ENCODE measurements at regions not wholly inside any gene's neighbourhood (a gene's known extent, or its start where the extent isn't known, plus 50 kb on each side); places are given as distances from the start of the nearest gene placed in this dataset.

GRCh38 chr12:87815771-87816585, 213.2 kb downstream of the C12orf50 start:
- Histone ChIP-seq H3K4me2 (ENCODE audit: low read length) (no peak overlapping the region), H3K9ac (ENCODE audit: low read length) (no peak overlapping the region), H3K9me3 (ENCODE audit: low read length) (no peaks in the 10 kb centered on the region), H3K27me3 (ENCODE audit: insufficient read depth, low read depth, low read length) (no peaks in the 10 kb centered on the region), H3K79me2 (replicated peaks; ENCODE audit: insufficient read depth, low read length) (no peaks in the 10 kb centered on the region), H3K36me3 (ENCODE audit: insufficient read depth, low read length) (no peaks in the 10 kb centered on the region), H4K20me1 (ENCODE audit: insufficient read depth) (no peaks in the 10 kb centered on the region), H3K27ac (ENCODE audit: low read length) (no peak overlapping the region), H2AFZ (ENCODE audit: low read depth, low read length) (no peak overlapping the region), H3K4me3 (ENCODE audit: low read length) (no peak overlapping the region), H3F3A (ENCODE audit: insufficient read depth, low read length, poor library complexity, severe bottlenecking) (no peaks in the 10 kb centered on the region), H3K9me2 (ENCODE audit: insufficient read depth, low read length) (no peaks in the 10 kb centered on the region)
- TF ChIP-seq EZH2 (IDR thresholded peaks at IDR 0.05; ENCODE audit: borderline replicate concordance, insufficient read depth, low read length, poor library complexity, severe bottlenecking), result no peak
- TF ChIP-seq POLR2AphosphoS5 (IDR thresholded peaks at IDR 0.05), result no peak
- TF ChIP-seq, protein P1, sequence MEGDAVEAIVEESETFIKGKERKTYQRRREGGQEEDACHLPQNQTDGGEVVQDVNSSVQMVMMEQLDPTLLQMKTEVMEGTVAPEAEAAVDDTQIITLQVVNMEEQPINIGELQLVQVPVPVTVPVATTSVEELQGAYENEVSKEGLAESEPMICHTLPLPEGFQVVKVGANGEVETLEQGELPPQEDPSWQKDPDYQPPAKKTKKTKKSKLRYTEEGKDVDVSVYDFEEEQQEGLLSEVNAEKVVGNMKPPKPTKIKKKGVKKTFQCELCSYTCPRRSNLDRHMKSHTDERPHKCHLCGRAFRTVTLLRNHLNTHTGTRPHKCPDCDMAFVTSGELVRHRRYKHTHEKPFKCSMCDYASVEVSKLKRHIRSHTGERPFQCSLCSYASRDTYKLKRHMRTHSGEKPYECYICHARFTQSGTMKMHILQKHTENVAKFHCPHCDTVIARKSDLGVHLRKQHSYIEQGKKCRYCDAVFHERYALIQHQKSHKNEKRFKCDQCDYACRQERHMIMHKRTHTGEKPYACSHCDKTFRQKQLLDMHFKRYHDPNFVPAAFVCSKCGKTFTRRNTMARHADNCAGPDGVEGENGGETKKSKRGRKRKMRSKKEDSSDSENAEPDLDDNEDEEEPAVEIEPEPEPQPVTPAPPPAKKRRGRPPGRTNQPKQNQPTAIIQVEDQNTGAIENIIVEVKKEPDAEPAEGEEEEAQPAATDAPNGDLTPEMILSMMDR (IDR thresholded peaks at IDR 0.05; ENCODE audit: poor library complexity, severe bottlenecking), result no peak
- TF ChIP-seq TAF1 (IDR thresholded peaks at IDR 0.05; ENCODE audit: low read depth), result no peak
- TF ChIP-seq SMC3 (conservative IDR thresholded peaks at IDR 0.05; ENCODE audit: poor library complexity), result no peak
- no peak for TF ChIP-seq EP300 (conservative IDR thresholded peaks at IDR 0.05; ENCODE audit: poor library complexity, severe bottlenecking)
- no peak for TF ChIP-seq MXI1 (conservative IDR thresholded peaks at IDR 0.05; ENCODE audit: poor library complexity, severe bottlenecking)
- TF ChIP-seq RAD21 (conservative IDR thresholded peaks at IDR 0.05), result no peak

DNA sequence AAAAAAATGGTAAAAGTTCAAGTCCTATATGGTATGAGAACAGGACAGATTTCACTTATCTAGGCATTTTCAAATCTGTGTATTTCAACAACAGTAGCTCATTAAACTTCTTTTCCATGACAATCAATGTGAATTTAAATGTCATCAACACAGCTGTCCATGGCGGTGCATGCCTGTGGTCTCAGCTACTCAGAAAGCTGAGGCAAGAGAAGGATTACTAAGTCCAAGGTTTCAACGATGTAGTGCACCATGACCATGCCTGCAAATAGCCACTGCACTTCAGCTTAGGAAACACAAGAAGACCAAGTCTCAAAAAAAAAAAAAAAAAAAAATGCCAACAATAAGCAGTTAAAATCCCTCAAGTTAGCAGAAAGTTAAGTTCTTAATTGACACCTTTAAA, 214.6 kb downstream of the C12orf50 start:
- no peak for TF ChIP-seq POLR2AphosphoS5 (IDR thresholded peaks at IDR 0.05)
- TF ChIP-seq RAD21 (conservative IDR thresholded peaks at IDR 0.05), result no peak
- no peak for TF ChIP-seq MXI1 (conservative IDR thresholded peaks at IDR 0.05; ENCODE audit: poor library complexity, severe bottlenecking)
- no peak for TF ChIP-seq EP300 (conservative IDR thresholded peaks at IDR 0.05; ENCODE audit: poor library complexity, severe bottlenecking)
- no peak for TF ChIP-seq EZH2 (IDR thresholded peaks at IDR 0.05; ENCODE audit: borderline replicate concordance, insufficient read depth, low read length, poor library complexity, severe bottlenecking)
- TF ChIP-seq, protein P2, sequence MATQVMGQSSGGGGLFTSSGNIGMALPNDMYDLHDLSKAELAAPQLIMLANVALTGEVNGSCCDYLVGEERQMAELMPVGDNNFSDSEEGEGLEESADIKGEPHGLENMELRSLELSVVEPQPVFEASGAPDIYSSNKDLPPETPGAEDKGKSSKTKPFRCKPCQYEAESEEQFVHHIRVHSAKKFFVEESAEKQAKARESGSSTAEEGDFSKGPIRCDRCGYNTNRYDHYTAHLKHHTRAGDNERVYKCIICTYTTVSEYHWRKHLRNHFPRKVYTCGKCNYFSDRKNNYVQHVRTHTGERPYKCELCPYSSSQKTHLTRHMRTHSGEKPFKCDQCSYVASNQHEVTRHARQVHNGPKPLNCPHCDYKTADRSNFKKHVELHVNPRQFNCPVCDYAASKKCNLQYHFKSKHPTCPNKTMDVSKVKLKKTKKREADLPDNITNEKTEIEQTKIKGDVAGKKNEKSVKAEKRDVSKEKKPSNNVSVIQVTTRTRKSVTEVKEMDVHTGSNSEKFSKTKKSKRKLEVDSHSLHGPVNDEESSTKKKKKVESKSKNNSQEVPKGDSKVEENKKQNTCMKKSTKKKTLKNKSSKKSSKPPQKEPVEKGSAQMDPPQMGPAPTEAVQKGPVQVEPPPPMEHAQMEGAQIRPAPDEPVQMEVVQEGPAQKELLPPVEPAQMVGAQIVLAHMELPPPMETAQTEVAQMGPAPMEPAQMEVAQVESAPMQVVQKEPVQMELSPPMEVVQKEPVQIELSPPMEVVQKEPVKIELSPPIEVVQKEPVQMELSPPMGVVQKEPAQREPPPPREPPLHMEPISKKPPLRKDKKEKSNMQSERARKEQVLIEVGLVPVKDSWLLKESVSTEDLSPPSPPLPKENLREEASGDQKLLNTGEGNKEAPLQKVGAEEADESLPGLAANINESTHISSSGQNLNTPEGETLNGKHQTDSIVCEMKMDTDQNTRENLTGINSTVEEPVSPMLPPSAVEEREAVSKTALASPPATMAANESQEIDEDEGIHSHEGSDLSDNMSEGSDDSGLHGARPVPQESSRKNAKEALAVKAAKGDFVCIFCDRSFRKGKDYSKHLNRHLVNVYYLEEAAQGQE (IDR thresholded peaks at IDR 0.05; ENCODE audit: borderline replicate concordance), result no peak
- no peak for TF ChIP-seq SMC3 (conservative IDR thresholded peaks at IDR 0.05; ENCODE audit: poor library complexity)
- no peak for TF ChIP-seq TAF1 (IDR thresholded peaks at IDR 0.05; ENCODE audit: low read depth)
- TF ChIP-seq, protein P1 (IDR thresholded peaks at IDR 0.05; ENCODE audit: poor library complexity, severe bottlenecking), result no peak
- H3K9me2 ChIP-seq (ENCODE audit: insufficient read depth, low read length), result no peaks in the 10 kb centered on the region
- H3K79me2 ChIP-seq (replicated peaks; ENCODE audit: insufficient read depth, low read length), result no peaks in the 10 kb centered on the region
- H3K9ac ChIP-seq (ENCODE audit: low read length), result no peak overlapping the region
- no peaks in the 10 kb centered on the region for H3F3A ChIP-seq (ENCODE audit: insufficient read depth, low read length, poor library complexity, severe bottlenecking)
- no peaks in the 10 kb centered on the region for H3K27me3 ChIP-seq (ENCODE audit: insufficient read depth, low read depth, low read length)
- H4K20me1 ChIP-seq (ENCODE audit: insufficient read depth), result no peaks in the 10 kb centered on the region
- H3K4me3 ChIP-seq (ENCODE audit: low read length), result no peak overlapping the region
- no peak overlapping the region for H3K4me2 ChIP-seq (ENCODE audit: low read length)
- H2AFZ ChIP-seq (ENCODE audit: low read depth, low read length), result no peak overlapping the region
- no peak overlapping the region for H3K27ac ChIP-seq (ENCODE audit: low read length)
- no peaks in the 10 kb centered on the region for H3K9me3 ChIP-seq (ENCODE audit: low read length)
- H3K36me3 ChIP-seq (ENCODE audit: insufficient read depth, low read length), result no peaks in the 10 kb centered on the region

All from neural cell (in vitro differentiated cells).